ENCODE measurements at regions not wholly inside any gene's neighbourhood (a gene's known extent, or its start where the extent isn't known, plus 50 kb on each side); places are given as distances from the start of the nearest gene placed in this dataset.

DNA sequence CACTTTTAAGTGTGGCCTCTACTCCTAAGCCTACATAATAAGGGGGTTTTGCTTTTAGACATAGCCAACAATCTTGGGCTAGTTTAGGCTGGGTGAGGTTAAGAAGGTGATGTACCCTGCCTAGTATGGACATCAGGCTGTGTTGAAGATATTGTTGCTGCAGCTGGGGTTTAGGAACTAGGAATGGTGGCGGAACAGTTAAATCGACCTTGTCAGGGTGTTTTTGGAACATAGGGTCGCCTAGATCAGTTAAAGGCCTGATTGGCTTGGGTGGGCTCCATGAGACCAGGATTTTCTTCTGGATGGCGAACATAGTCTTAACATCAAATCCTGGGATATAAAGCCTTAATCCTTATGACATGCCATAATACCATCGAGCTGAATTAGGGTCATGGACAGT lies 156.1 kb downstream of the TRIM27 start:
- Histone ChIP-seq H3K9me3 (ENCODE audit: insufficient read depth, low read depth) (no peaks in the 10 kb centered on the region), H3K9me2 (ENCODE audit: insufficient read depth) (no peaks in the 10 kb centered on the region), H4K20me1 (ENCODE audit: insufficient read depth) (no peaks in the 10 kb centered on the region), H3F3A (ENCODE audit: insufficient read depth, low read depth) (no peaks in the 10 kb centered on the region), H2AFZ (no peak overlapping the region), H3K4me2 (no peak overlapping the region), H3K36me3 (ENCODE audit: low read depth) (no peaks in the 10 kb centered on the region), H3K27ac (no peak overlapping the region), H3K79me2 (ENCODE audit: low read depth) (no peaks in the 10 kb centered on the region), H3K27me3 (ENCODE audit: insufficient read depth, low read depth) (peaks cover 17% of the 10 kb centered on the region), H3K4me3 (no peak overlapping the region), H3K4me1 (replicated peaks; ENCODE audit: insufficient read depth) (no peaks in the 10 kb centered on the region)
- POLR2A ChIA-PET (ENCODE audit: unreplicated experiment) = no interaction called here
- CTCF ChIA-PET = no interaction called here
- TF ChIP-seq, protein P1, sequence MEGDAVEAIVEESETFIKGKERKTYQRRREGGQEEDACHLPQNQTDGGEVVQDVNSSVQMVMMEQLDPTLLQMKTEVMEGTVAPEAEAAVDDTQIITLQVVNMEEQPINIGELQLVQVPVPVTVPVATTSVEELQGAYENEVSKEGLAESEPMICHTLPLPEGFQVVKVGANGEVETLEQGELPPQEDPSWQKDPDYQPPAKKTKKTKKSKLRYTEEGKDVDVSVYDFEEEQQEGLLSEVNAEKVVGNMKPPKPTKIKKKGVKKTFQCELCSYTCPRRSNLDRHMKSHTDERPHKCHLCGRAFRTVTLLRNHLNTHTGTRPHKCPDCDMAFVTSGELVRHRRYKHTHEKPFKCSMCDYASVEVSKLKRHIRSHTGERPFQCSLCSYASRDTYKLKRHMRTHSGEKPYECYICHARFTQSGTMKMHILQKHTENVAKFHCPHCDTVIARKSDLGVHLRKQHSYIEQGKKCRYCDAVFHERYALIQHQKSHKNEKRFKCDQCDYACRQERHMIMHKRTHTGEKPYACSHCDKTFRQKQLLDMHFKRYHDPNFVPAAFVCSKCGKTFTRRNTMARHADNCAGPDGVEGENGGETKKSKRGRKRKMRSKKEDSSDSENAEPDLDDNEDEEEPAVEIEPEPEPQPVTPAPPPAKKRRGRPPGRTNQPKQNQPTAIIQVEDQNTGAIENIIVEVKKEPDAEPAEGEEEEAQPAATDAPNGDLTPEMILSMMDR (conservative IDR thresholded peaks at IDR 0.05) = no peak
- intact Hi-C loops (cut with micrococcal nuclease; ENCODE audit: unreplicated experiment) = no loop called here
- BruUV-seq (replicated peaks) = no TSS peak
- DNase-seq = no peak

DNA sequence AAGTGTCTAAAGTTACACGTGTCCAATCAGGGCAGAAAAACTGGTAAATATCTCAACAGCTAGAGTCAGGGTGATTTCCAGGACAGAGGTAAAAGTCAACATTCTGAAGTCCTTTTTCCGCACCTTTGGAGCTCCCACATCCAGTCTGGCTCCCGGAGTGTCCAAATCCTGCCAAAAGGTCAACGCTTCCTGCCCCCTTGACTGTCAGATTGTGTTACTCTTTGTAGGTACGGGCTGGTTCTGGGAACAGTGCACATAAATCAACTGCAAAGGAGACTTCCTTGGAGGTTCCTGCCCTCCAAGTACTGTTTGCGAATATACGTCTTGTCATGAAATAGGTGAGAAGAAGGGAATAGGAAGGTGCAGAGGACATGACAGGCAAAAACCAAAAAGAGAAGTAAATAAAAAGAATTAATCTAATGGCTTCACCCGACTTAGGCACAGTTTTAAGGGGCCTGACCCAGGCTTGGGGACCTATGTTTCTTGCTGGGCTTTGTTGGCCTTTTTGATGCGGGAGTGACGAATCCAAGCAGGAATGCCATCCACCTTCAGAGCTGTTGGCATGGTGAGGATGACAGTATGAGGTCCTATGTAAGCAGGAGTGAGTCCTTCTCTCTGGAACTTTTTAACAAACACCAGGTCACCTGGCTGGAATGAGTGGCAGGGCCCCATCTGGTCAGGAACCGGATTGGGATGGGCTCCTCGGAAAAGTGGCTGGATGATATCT lies 155.4 kb downstream of the TRIM27 start:
- no TSS peak for BruUV-seq (replicated peaks)
- H2AFZ ChIP-seq = no peak overlapping the region
- intact Hi-C loops (cut with micrococcal nuclease; ENCODE audit: unreplicated experiment) = no loop called here
- H3K36me3 ChIP-seq (ENCODE audit: low read depth) = no peaks in the 10 kb centered on the region
- no peaks in the 10 kb centered on the region for H3K9me3 ChIP-seq (ENCODE audit: insufficient read depth, low read depth)
- TF ChIP-seq EZH2 (IDR thresholded peaks at IDR 0.05; ENCODE audit: low read depth) = no peak
- TF ChIP-seq, protein P1 (conservative IDR thresholded peaks at IDR 0.05) = no peak
- H3K27ac ChIP-seq = no peak overlapping the region
- H3K9me2 ChIP-seq (ENCODE audit: insufficient read depth) = no peaks in the 10 kb centered on the region
- POLR2A ChIA-PET (ENCODE audit: unreplicated experiment) = no interaction called here
- H3F3A ChIP-seq (ENCODE audit: insufficient read depth, low read depth) = no peaks in the 10 kb centered on the region
- H3K4me1 ChIP-seq (replicated peaks; ENCODE audit: insufficient read depth) = no peaks in the 10 kb centered on the region
- H3K79me2 ChIP-seq (ENCODE audit: low read depth) = no peaks in the 10 kb centered on the region
- no peak overlapping the region for H3K4me3 ChIP-seq
- H3K27me3 ChIP-seq (ENCODE audit: insufficient read depth, low read depth) = peaks cover 17% of the 10 kb centered on the region
- DNase-seq = no peak
- no peak overlapping the region for H3K4me2 ChIP-seq
- no peaks in the 10 kb centered on the region for H4K20me1 ChIP-seq (ENCODE audit: insufficient read depth)
- CTCF ChIA-PET = no interaction called here

DNA sequence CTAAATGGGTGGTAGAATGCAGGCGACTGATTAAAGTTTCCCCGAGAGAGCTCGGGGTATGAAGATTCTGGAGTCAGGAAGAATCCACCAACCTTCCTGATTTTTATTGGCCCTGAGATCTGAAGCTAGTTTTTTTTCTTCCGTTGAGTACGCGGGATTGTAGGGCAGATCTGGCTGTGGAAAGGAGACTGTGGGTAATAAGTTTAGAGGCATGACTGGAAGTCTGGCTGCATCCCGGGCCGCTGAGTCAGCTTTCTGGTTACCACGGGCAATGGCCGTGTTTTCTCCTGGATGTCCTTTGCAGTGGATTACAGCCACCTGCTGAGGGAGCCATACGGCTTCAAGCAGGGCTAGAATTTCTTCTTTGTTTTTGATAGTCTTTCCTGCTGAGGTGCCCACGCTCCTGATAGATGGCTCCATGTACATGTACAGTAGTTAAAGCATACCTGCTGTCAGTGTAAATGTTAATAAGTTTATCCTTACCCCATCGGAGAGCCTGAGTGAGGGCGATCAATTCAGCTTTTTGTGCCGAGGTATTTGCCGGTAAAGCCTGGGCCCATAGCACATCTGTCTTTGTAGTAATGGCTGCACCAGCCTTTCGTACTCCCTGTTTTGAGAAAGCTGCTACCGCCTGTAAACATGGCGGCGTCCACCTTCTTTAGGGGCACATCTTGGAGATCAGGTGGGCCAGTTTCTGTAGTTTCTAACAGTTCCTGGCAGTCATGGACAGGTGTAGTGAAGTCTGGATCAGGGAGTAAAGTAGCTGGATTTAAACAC lies 154.0 kb downstream of the TRIM27 start:
- no peaks in the 10 kb centered on the region for H3K36me3 ChIP-seq (ENCODE audit: low read depth)
- peak in 1 of 2 experiments; percentile 34 for DNase-seq
- ChIA-PET POLR2A (ENCODE audit: unreplicated experiment) (no interaction called here), CTCF (no interaction called here)
- no peaks in the 10 kb centered on the region for H4K20me1 ChIP-seq (ENCODE audit: insufficient read depth)
- H2AFZ ChIP-seq = no peak overlapping the region
- BruUV-seq (replicated peaks) = no TSS peak
- intact Hi-C loops (cut with micrococcal nuclease; ENCODE audit: unreplicated experiment) = no loop called here
- peaks cover 15% of the 10 kb centered on the region for H3K27me3 ChIP-seq (ENCODE audit: insufficient read depth, low read depth)
- H3K9me2 ChIP-seq (ENCODE audit: insufficient read depth) = no peaks in the 10 kb centered on the region
- no peaks in the 10 kb centered on the region for H3K4me1 ChIP-seq (replicated peaks; ENCODE audit: insufficient read depth)
- H3F3A ChIP-seq (ENCODE audit: insufficient read depth, low read depth) = no peaks in the 10 kb centered on the region
- H3K4me2 ChIP-seq = no peak overlapping the region
- H3K79me2 ChIP-seq (ENCODE audit: low read depth) = no peaks in the 10 kb centered on the region
- TF ChIP-seq, protein P1 (conservative IDR thresholded peaks at IDR 0.05) = peak; percentile 47; the same call in 1 of the 2 replicates
- TF ChIP-seq EZH2 (IDR thresholded peaks at IDR 0.05; ENCODE audit: low read depth) = no peak
- no peaks in the 10 kb centered on the region for H3K9me3 ChIP-seq (ENCODE audit: insufficient read depth, low read depth)
- H3K27ac ChIP-seq = no peak overlapping the region
- H3K4me3 ChIP-seq = no peak overlapping the region

Data from PC-9 (cell line).